HCT116 (cell line): ENCODE measurements at regions not wholly inside any gene's neighbourhood (a gene's known extent, or its start where the extent isn't known, plus 50 kb on each side); places are given as distances from the start of the nearest gene placed in this dataset.
"Not testable (repeated sequence)": the region's sequence is repeated elsewhere in the genome, so short reads cannot be mapped to it uniquely, and the experiment has no call there.

Experiments
- ATAC-seq: fragments of 200-7000 bp; cut with Tn5 transposase; 2 replicates; pipeline ENCODE4 v1.9.1; 2020; ENCODE audit warnings: mild to moderate bottlenecking, moderate library complexity
- BruUV-seq: library from RNA; stranded (reverse); fragments of 400-500 nt; replicated peaks from 2 replicates; lab custom pipeline; 2021; lab: Mats Ljungman, UMichigan
- CTCF ChIA-PET: fragments of 300-600 bp; sonication (Branson Sonifier 250); formaldehyde crosslinking; loops from one replicate; lab custom pipeline; 2021; ENCODE audit warnings: antibody characterized with exemption; lab: Charles Lee
- POLR2A ChIA-PET: fragments of 300-600, 350-600 bp; sonication (Branson Sonifier 250); formaldehyde crosslinking; loops from one replicate; lab custom pipeline; 2021; ENCODE audit warnings: antibody characterized with exemption; lab: Charles Lee
- RAD21 ChIA-PET, 2 experiments: fragments of 300-600 bp; sonication (Branson Sonifier 250); formaldehyde crosslinking; loops; one replicate each; lab custom pipeline; 2023; ENCODE audit warnings: low total read pairs in 2 of 2; ENCODE audit not compliant: uncharacterized antibody in 2 of 2, unreplicated experiment in 2 of 2, low non-redundant PET in 1 of 2; lab: Charles Lee
- DNase-seq: peaks from one replicate; pipeline ENCODE4 v3.0.0-alpha.2; 2010; ENCODE audit warnings: low read depth, low spot score
- H2AFZ ChIP-seq: fragments of 200-600 bp; shearing (Covaris generic), sonication (generic); 2 replicates; pipeline ENCODE4 v1.6.1; 2017; ENCODE audit warnings: low read depth, mixed run types, mixed read lengths, antibody characterized with exemption, low read length; ENCODE audit not compliant: poor library complexity, severe bottlenecking
- H3K27ac ChIP-seq: 2 replicates; pipeline ENCODE4 v1.5.1; 2012; ENCODE audit warnings: low read depth, low read length
- H3K27me3 ChIP-seq: fragments of 200-600 bp; sonication (generic); 2 replicates; pipeline ENCODE4 v1.6.1; 2016; ENCODE audit warnings: mixed run types, low read length, mixed read lengths; ENCODE audit not compliant: insufficient read depth
- H3K36me3 ChIP-seq, 2 experiments: fragments of 200-500 bp in 1 of 2; fragments of 200-600 bp in 1 of 2; sonication (Bioruptor generic) in 1 of 2; sonication (generic) in 1 of 2; 2 replicates each; pipeline versions ENCODE4 v1.5.1 to v1.6.1; 2014 to 2016; ENCODE audit warnings: low read length in 2 of 2, inconsistent platforms in 1 of 2, mixed read lengths in 1 of 2, mixed run types in 1 of 2; ENCODE audit not compliant: insufficient read depth in 2 of 2, control insufficient read depth in 1 of 2
- H3K4me1 ChIP-seq, 2 experiments: fragments of 200-600 bp in 1 of 2; sonication (generic) in 1 of 2; 2 replicates each; pipeline versions ENCODE4 v1.5.1 to v1.6.1; 2012 to 2017; ENCODE audit warnings: low read length in 2 of 2, inconsistent platforms in 1 of 2, mild to moderate bottlenecking in 1 of 2, mixed read lengths in 1 of 2, mixed run types in 1 of 2, moderate library complexity in 1 of 2; ENCODE audit not compliant: insufficient read depth in 2 of 2, control insufficient read depth in 1 of 2
- H3K4me2 ChIP-seq: fragments of 200-600 bp; sonication (generic); 2 replicates; pipeline ENCODE4 v1.6.1; 2017; ENCODE audit warnings: mixed run types, low read length, mixed read lengths
- H3K4me3 ChIP-seq, 2 experiments: fragments of 200-600 bp in 1 of 2; sonication (generic) in 1 of 2; replicated peaks in 1 of 2; 2 replicates each; pipeline ENCODE4 v1.5.1; 2011 to 2016; ENCODE audit warnings: low read length in 2 of 2, control low read depth in 1 of 2, low read depth in 1 of 2, mild to moderate bottlenecking in 1 of 2, mixed read lengths in 1 of 2, mixed run types in 1 of 2
- H3K79me2 ChIP-seq: fragments of 200-600 bp; sonication (generic); 2 replicates; pipeline ENCODE4 v1.6.1; 2017; ENCODE audit warnings: mild to moderate bottlenecking, mixed run types, low read length, moderate library complexity, mixed read lengths; ENCODE audit not compliant: insufficient read depth
- H3K9ac ChIP-seq: fragments of 200-600 bp; sonication (generic); 2 replicates; pipeline ENCODE4 v1.6.1; 2016; ENCODE audit warnings: low read length, mixed read lengths
- H3K9me2 ChIP-seq: fragments of 200-600 bp; sonication (generic), shearing (Covaris generic); 2 replicates; pipeline ENCODE4 v1.6.1; 2017; ENCODE audit warnings: mixed run types, mild to moderate bottlenecking, moderate library complexity; ENCODE audit not compliant: insufficient read depth
- H3K9me3 ChIP-seq, 2 experiments: fragments of 200-500 bp in 1 of 2; fragments of 200-600 bp in 1 of 2; sonication (Bioruptor generic) in 1 of 2; sonication (generic) in 1 of 2; 2 replicates each; pipeline ENCODE4 v1.6.1; 2014 to 2017; ENCODE audit warnings: low read length in 2 of 2, mixed read lengths in 2 of 2, inconsistent platforms in 1 of 2, low read depth in 1 of 2, mild to moderate bottlenecking in 1 of 2, mixed run types in 1 of 2, moderate library complexity in 1 of 2; ENCODE audit not compliant: control insufficient read depth in 1 of 2, insufficient read depth in 1 of 2
- H4K20me1 ChIP-seq: fragments of 200-600 bp; sonication (generic), shearing (Covaris generic); 2 replicates; pipeline ENCODE4 v1.6.1; 2017; ENCODE audit warnings: mixed run types, mild to moderate bottlenecking, moderate library complexity; ENCODE audit not compliant: insufficient read depth
- EZH2 ChIP-seq: fragments of 200-600 bp; sonication (generic); IDR thresholded peaks from 2 replicates; pipeline ENCODE4 v1.6.1; 2017; ENCODE audit warnings: antibody characterized with exemption, mixed run types
- EZH2phosphoT487 ChIP-seq: fragments of 200-600 bp; IDR thresholded peaks from 2 replicates; pipeline ENCODE4 v1.6.1; 2018; ENCODE audit warnings: antibody characterized with exemption, borderline replicate concordance
- TCF7L2 ChIP-seq: IDR thresholded peaks from 2 replicates; pipeline ENCODE4 v1.7.0; 2011; ENCODE audit warnings: borderline replicate concordance, inconsistent platforms; ENCODE audit not compliant: insufficient read depth, insufficient read length; ENCODE audit errors: extremely low read depth
- ZBTB33 ChIP-seq: IDR thresholded peaks from 2 replicates; pipeline ENCODE4 v1.6.1; 2011; ENCODE audit warnings: mild to moderate bottlenecking, low read length, moderate library complexity; ENCODE audit not compliant: insufficient replicate concordance; ENCODE audit errors: extremely low read depth
- intact Hi-C: fragments of 100-400 bp; cut with micrococcal nuclease; formaldehyde crosslinking; loops from 2 replicates; pipeline ENCODE4 v1.10.0; 2022

DNA sequence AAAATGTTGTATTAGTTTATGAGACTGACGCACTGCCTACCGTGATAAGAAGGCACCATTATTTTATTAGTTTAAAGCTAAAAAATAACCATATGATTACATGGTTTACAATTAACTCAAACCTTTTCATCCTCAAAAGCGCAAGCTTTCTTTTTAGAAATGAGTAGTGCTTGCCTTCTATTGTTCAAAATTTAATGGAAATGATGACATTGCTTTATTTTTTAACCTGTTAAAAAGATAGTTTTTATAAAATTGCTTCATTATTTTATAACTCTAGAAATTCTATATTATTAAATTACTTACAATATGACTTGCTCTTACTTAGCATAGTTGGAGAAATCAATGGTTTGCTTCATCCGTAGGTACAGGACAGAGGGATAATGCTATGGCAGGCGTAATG, 78.7 kb upstream of the HDDC2 start:
- ATAC-seq, result no peak
- RAD21 ChIA-PET, result no interaction called here
- H3K9me2 ChIP-seq, result no peaks in the 10 kb centered on the region
- H3K27ac ChIP-seq, result no peak overlapping the region
- no peaks in the 10 kb centered on the region for H4K20me1 ChIP-seq
- H3K9ac ChIP-seq, result no peak overlapping the region
- H3K4me1 ChIP-seq, result no peaks in the 10 kb centered on the region
- H3K4me3 ChIP-seq, result no peak overlapping the region
- TF ChIP-seq TCF7L2 (no peak), EZH2 (no peak), ZBTB33 (no peak), EZH2phosphoT487 (no peak)
- TF ChIP-seq, all 23 proteins: peak for 0
- no peak for DNase-seq
- Histone ChIP-seq H3K79me2 (no peaks in the 10 kb centered on the region), H3K9me3 (no peaks in the 10 kb centered on the region), H3K4me2 (no peak overlapping the region), H2AFZ (no peak overlapping the region), H3K36me3 (no peaks in the 10 kb centered on the region), H3K27me3 (peaks cover 75% of the 10 kb centered on the region)
- intact Hi-C loops, result no loop called here
- POLR2A ChIA-PET, result no interaction called here
- CTCF ChIA-PET, result no interaction called here
- BruUV-seq, result no TSS peak

- H3K4me2 ChIP-seq, H3K4me3 ChIP-seq, H3K27ac ChIP-seq, H3K9me3 ChIP-seq, RAD21 ChIA-PET, intact Hi-C loops, H3K79me2 ChIP-seq, CTCF ChIA-PET, BruUV-seq, DNase-seq, H3K4me1 ChIP-seq, H4K20me1 ChIP-seq, ATAC-seq, H3K9me2 ChIP-seq, POLR2A ChIA-PET, H3K9ac ChIP-seq, H2AFZ ChIP-seq, H3K36me3 ChIP-seq: not testable (repeated sequence)
- peaks cover 20% of the 10 kb centered on the region for H3K27me3 ChIP-seq
Measured at GRCh38 chr6:125386337-125386736, 84.6 kb upstream of the HDDC2 start.
